ENCODE measurements at regions not wholly inside any gene's neighbourhood (a gene's known extent, or its start where the extent isn't known, plus 50 kb on each side); places are given as distances from the start of the nearest gene placed in this dataset.

GRCh38 chr11:21975242-21975641 is 217.6 kb upstream of the ANO5 start:
- no peak for TF ChIP-seq REST (tag by site-specific recombination; IDR thresholded peaks at IDR 0.05)
- no peak for TF ChIP-seq ZNF776 (tag by site-specific recombination; IDR thresholded peaks at IDR 0.05; ENCODE audit: borderline replicate concordance)
- TF ChIP-seq CTCF (tag by site-specific recombination; IDR thresholded peaks at IDR 0.05) = no peak
- no peak for TF ChIP-seq ZNF280D (tag by site-specific recombination; IDR thresholded peaks at IDR 0.05)
- no peak for TF ChIP-seq ZNF274 (IDR thresholded peaks at IDR 0.05; ENCODE audit: low read length)
- no peak for TF ChIP-seq ZNF274 (tag by site-specific recombination; IDR thresholded peaks at IDR 0.05; ENCODE audit: borderline replicate concordance)
- no peak for TF ChIP-seq ZNF660 (tag by site-specific recombination; IDR thresholded peaks at IDR 0.05)
- TF ChIP-seq AEBP2 (tag by site-specific recombination; IDR thresholded peaks at IDR 0.05; ENCODE audit: borderline replicate concordance) = no peak
- TF ChIP-seq ZNF433 (tag by site-specific recombination; IDR thresholded peaks at IDR 0.05; ENCODE audit: low read depth) = no peak
- no peak for TF ChIP-seq ZBTB8A (tag by site-specific recombination; IDR thresholded peaks at IDR 0.05)

Measured in HEK293 (cell line).